ENCODE measurements at regions not wholly inside any gene's neighbourhood (a gene's known extent, or its start where the extent isn't known, plus 50 kb on each side); places are given as distances from the start of the nearest gene placed in this dataset.

GRCh38 chr3:137199678-137200077 lies 241.9 kb downstream of the IL20RB start:
- no peak for DNase-seq (ENCODE audit: low read depth)
- TF ChIP-seq CTCF (conservative IDR thresholded peaks at IDR 0.05; ENCODE audit: low read depth, low read length), result no peak
- H3K4me3 ChIP-seq (ENCODE audit: low read length), result no peak overlapping the region

GRCh38 chr3:137201066-137201465 lies 243.3 kb downstream of the IL20RB start:
- no peak for DNase-seq (ENCODE audit: low read depth)
- TF ChIP-seq CTCF (conservative IDR thresholded peaks at IDR 0.05; ENCODE audit: low read depth, low read length), result no peak
- H3K4me3 ChIP-seq (ENCODE audit: low read length), result no peak overlapping the region

- no peak overlapping the region for H3K4me3 ChIP-seq (ENCODE audit: low read length)
- TF ChIP-seq CTCF (conservative IDR thresholded peaks at IDR 0.05; ENCODE audit: low read depth, low read length), result no peak
- DNase-seq (ENCODE audit: low read depth), result no peak
These were observed 245.2 kb downstream of the IL20RB start for GRCh38 chr3:137202941-137203340.

- no peak for TF ChIP-seq CTCF (conservative IDR thresholded peaks at IDR 0.05; ENCODE audit: low read depth, low read length)
- no peak for DNase-seq (ENCODE audit: low read depth)
- H3K4me3 ChIP-seq (ENCODE audit: low read length), result no peak overlapping the region
These were observed 246.6 kb downstream of the IL20RB start for GRCh38 chr3:137204409-137204808.

GRCh38 chr3:137205394-137206045 lies 247.7 kb downstream of the IL20RB start:
- H3K4me3 ChIP-seq (ENCODE audit: low read length), result no peak overlapping the region
- DNase-seq (ENCODE audit: low read depth), result no peak
- TF ChIP-seq CTCF (conservative IDR thresholded peaks at IDR 0.05; ENCODE audit: low read depth, low read length), result no peak

GRCh38 chr3:137207616-137208015 lies 249.8 kb downstream of the IL20RB start:
- no peak for DNase-seq (ENCODE audit: low read depth)
- H3K4me3 ChIP-seq (ENCODE audit: low read length), result no peak overlapping the region
- TF ChIP-seq CTCF (conservative IDR thresholded peaks at IDR 0.05; ENCODE audit: low read depth, low read length), result no peak

GRCh38 chr3:137217733-137218132 lies 259.9 kb downstream of the IL20RB start:
- TF ChIP-seq CTCF (conservative IDR thresholded peaks at IDR 0.05; ENCODE audit: low read depth, low read length), result peak; percentile 10
- DNase-seq (ENCODE audit: low read depth), result no peak
- no peak overlapping the region for H3K4me3 ChIP-seq (ENCODE audit: low read length)

Data from retinal pigment epithelial cell (primary cell).